Mesendoderm (in vitro differentiated cells): ENCODE measurements at regions not wholly inside any gene's neighbourhood (a gene's known extent, or its start where the extent isn't known, plus 50 kb on each side); places are given as distances from the start of the nearest gene placed in this dataset.
A peak's percentile ranks its signal among the peaks of the same experiment; 100 is the strongest.

Source experiments
- DNase-seq: peaks from one replicate; pipeline ENCODE4 v3.0.0; 2013
- H2AK5ac ChIP-seq: 2 replicates; pipeline ENCODE4 v1.6.1; 2013; ENCODE audit warnings: low read length, inconsistent platforms
- H2BK120ac ChIP-seq: 2 replicates; pipeline ENCODE4 v1.6.1; 2013; ENCODE audit warnings: low read depth, mild to moderate bottlenecking, low read length, moderate library complexity, mixed read lengths
- H2BK15ac ChIP-seq: replicated peaks from 2 replicates; pipeline ENCODE4 v1.6.1; 2013; ENCODE audit warnings: low read depth, mild to moderate bottlenecking, moderate library complexity
- H2BK5ac ChIP-seq: 2 replicates; pipeline ENCODE4 v1.6.1; 2013; ENCODE audit warnings: low read length, inconsistent platforms
- H3K18ac ChIP-seq: 2 replicates; pipeline ENCODE4 v1.6.1; 2013; ENCODE audit warnings: mild to moderate bottlenecking, low read length, mixed read lengths
- H3K23ac ChIP-seq: one replicate; pipeline ENCODE4 v1.6.1; 2013; ENCODE audit warnings: low read length
- H3K27ac ChIP-seq: 2 replicates; pipeline ENCODE4 v1.5.1; 2013; ENCODE audit warnings: low read depth, mild to moderate bottlenecking, inconsistent platforms, low read length, moderate library complexity
- H3K27me3 ChIP-seq: 2 replicates; pipeline ENCODE4 v1.6.1; 2013; ENCODE audit warnings: low read length, control low read depth, mild to moderate bottlenecking, inconsistent platforms; ENCODE audit not compliant: insufficient read depth, poor library complexity
- H3K36me3 ChIP-seq: 2 replicates; pipeline ENCODE4 v1.6.1; 2013; ENCODE audit warnings: low read length, inconsistent platforms; ENCODE audit not compliant: control insufficient read depth, insufficient read depth
- H3K4ac ChIP-seq: one replicate; pipeline ENCODE4 v1.6.1; 2013; ENCODE audit warnings: low read depth, mild to moderate bottlenecking, low read length, moderate library complexity
- H3K4me1 ChIP-seq: 2 replicates; pipeline ENCODE4 v1.6.1; 2013; ENCODE audit warnings: low read depth, low read length, inconsistent platforms; ENCODE audit not compliant: control insufficient read depth
- H3K4me2 ChIP-seq: 2 replicates; pipeline ENCODE4 v1.6.1; 2013; ENCODE audit warnings: low read length
- H3K4me3 ChIP-seq: 2 replicates; pipeline ENCODE4 v1.5.1; 2013; ENCODE audit warnings: mild to moderate bottlenecking, low read length
- H3K56ac ChIP-seq: one replicate; pipeline ENCODE4 v1.6.1; 2013; ENCODE audit warnings: low read length
- H3K79me1 ChIP-seq: 2 replicates; pipeline ENCODE4 v1.6.1; 2013; ENCODE audit warnings: low read length, inconsistent platforms
- H3K79me2 ChIP-seq: 2 replicates; pipeline ENCODE4 v1.6.1; 2013; ENCODE audit warnings: mild to moderate bottlenecking, low read length; ENCODE audit not compliant: control insufficient read depth, insufficient read depth
- H3K9ac ChIP-seq: 2 replicates; pipeline ENCODE4 v1.6.1; 2013; ENCODE audit warnings: low read length, inconsistent platforms
- H4K5ac ChIP-seq: one replicate; pipeline ENCODE4 v1.6.1; 2013; ENCODE audit warnings: low read length
- H4K8ac ChIP-seq: one replicate; pipeline ENCODE4 v1.6.1; 2013; ENCODE audit warnings: low read depth, mild to moderate bottlenecking, control low read depth, low read length, moderate library complexity
- WGBS: extraction: QIAGEN DNeasy Blood & Tissue Kit; methylation state at CpG from one replicate; pipeline ENCODE4 v1.1.7; 2013; ENCODE audit warnings: low lambda C conversion rate, missing lambda C conversion rate; ENCODE audit not compliant: insufficient coverage; ENCODE audit errors: extremely low coverage; 5-methylcytosine and 5-hydroxymethylcytosine counted together

DNA sequence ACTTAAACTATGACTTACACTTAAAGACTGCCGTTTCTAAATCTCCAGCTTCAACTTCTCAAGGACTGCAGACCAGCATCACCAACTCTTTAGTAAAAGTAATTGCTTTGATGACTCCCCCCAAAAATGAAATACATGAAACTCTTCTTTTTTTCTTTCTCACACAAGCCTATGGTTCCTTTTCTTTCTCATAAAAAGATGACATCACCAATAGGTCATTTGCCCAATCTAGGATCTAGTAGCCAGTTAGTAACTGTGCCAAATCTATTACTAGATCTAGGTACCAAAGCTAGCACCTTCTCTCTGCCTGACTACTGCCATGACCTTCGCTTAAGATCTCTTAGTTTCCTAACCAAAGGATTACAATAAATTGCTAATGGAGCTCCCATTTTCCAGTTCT is 1266.0 kb upstream of the ADGRL4 start:
- no peak overlapping the region for H3K27ac ChIP-seq
- no CpG with 5 or more reads among the region's 2 CpGs for WGBS
- H2BK15ac ChIP-seq: no peak overlapping the region
- no peak overlapping the region for H3K9ac ChIP-seq
- H3K56ac ChIP-seq: no peak overlapping the region
- no peak for DNase-seq
- no peak overlapping the region for H2AK5ac ChIP-seq
- no peak overlapping the region for H4K5ac ChIP-seq
- H2BK5ac ChIP-seq: no peak overlapping the region
- H3K36me3 ChIP-seq: no peaks in the 10 kb centered on the region
- no peak overlapping the region for H4K8ac ChIP-seq
- H3K23ac ChIP-seq: no peak overlapping the region
- H3K79me1 ChIP-seq: no peaks in the 10 kb centered on the region
- no peaks in the 10 kb centered on the region for H3K27me3 ChIP-seq
- no peak overlapping the region for H3K4ac ChIP-seq
- no peak overlapping the region for H3K4me3 ChIP-seq
- H3K79me2 ChIP-seq: no peaks in the 10 kb centered on the region
- H3K4me1 ChIP-seq: no peaks in the 10 kb centered on the region
- H3K18ac ChIP-seq: no peak overlapping the region
- H3K4me2 ChIP-seq: no peak overlapping the region
- no peak overlapping the region for H2BK120ac ChIP-seq

DNA sequence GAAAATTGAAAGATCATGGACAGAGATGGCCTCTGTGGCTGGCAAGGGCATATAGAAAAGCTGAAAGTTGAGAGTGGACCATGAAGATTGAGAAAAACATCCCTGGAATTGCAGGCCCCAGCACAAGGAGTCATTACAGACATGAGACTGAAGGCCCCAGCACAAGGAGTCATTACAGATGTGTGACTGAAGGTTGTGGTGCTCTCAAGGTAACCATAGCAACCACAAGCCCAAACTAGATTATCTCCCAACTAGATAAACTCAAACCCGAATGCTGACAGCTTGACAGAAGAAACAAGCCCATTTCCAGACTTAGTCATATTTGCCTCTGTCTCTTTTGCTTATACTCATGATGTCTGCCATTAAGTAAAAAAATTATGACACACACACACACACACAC is 1252.1 kb upstream of the ADGRL4 start:
- no peak overlapping the region for H2BK15ac ChIP-seq
- H2BK120ac ChIP-seq: no peak overlapping the region
- H3K27me3 ChIP-seq: no peaks in the 10 kb centered on the region
- H3K4me1 ChIP-seq: no peaks in the 10 kb centered on the region
- H3K56ac ChIP-seq: no peak overlapping the region
- H4K5ac ChIP-seq: no peak overlapping the region
- no peaks in the 10 kb centered on the region for H3K79me1 ChIP-seq
- H3K27ac ChIP-seq: no peak overlapping the region
- H3K18ac ChIP-seq: no peak overlapping the region
- H3K4me3 ChIP-seq: no peak overlapping the region
- H2BK5ac ChIP-seq: no peak overlapping the region
- H3K4ac ChIP-seq: no peak overlapping the region
- peak; percentile 75 for DNase-seq
- no peak overlapping the region for H4K8ac ChIP-seq
- no peak overlapping the region for H3K9ac ChIP-seq
- no peak overlapping the region for H3K23ac ChIP-seq
- WGBS: no CpG with 5 or more reads among the region's 1 CpG
- no peak overlapping the region for H3K4me2 ChIP-seq
- no peak overlapping the region for H2AK5ac ChIP-seq
- H3K79me2 ChIP-seq: no peaks in the 10 kb centered on the region
- no peaks in the 10 kb centered on the region for H3K36me3 ChIP-seq

DNA sequence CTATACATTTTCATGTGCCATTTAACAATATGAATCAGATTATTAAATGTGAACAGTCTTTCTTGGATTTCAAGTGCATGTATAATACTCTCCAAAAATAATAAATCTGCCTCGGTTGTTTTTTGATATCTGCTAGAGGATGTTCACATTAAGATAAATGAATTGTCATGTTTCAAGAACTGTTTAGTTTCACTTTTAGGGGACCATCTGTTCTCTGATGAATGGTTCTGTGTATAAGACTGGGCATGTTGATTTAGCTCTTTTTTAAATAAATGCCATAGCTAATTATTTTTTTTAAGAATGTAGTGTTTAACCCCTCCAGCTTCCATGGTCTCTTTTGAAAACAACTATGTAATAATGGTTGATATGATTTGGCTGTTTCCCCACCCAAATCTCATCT is 1245.1 kb upstream of the ADGRL4 start:
- Histone ChIP-seq H3K18ac (no peak overlapping the region), H3K36me3 (no peaks in the 10 kb centered on the region), H2BK15ac (no peak overlapping the region), H3K4me2 (no peak overlapping the region), H3K27ac (no peak overlapping the region), H3K9ac (no peak overlapping the region), H2BK5ac (no peak overlapping the region), H3K79me1 (no peaks in the 10 kb centered on the region), H3K79me2 (no peaks in the 10 kb centered on the region), H4K8ac (no peak overlapping the region), H3K56ac (no peak overlapping the region), H3K23ac (no peak overlapping the region), H4K5ac (no peak overlapping the region), H3K4me3 (no peak overlapping the region), H2BK120ac (no peak overlapping the region), H2AK5ac (no peak overlapping the region), H3K4ac (no peak overlapping the region), H3K27me3 (no peaks in the 10 kb centered on the region), H3K4me1 (no peaks in the 10 kb centered on the region)
- DNase-seq: no peak
- no CpG with 5 or more reads among the region's 1 CpG for WGBS

DNA sequence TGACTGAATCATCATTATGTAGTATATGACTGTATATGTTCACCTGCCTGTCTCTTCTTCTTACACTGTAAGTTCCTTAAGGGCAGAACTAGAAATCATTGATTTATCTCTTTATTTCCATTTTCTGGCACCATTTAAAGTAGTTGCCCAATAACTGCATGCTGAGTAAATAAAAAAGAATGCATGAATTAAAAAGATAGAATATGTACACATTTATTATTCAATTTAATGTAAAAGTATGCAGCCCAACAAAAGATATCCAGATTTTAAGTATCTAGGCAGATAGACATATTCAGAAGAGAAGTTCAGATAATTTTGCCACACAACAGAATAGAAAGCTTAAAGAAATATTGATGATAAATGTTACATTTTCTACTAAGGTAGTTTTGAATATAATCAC is 1244.6 kb upstream of the ADGRL4 start:
- Histone ChIP-seq H3K4me3 (no peak overlapping the region), H2BK120ac (no peak overlapping the region), H3K23ac (no peak overlapping the region), H3K4me1 (no peaks in the 10 kb centered on the region), H3K4ac (no peak overlapping the region), H4K5ac (no peak overlapping the region), H3K56ac (no peak overlapping the region), H2BK5ac (no peak overlapping the region), H3K27ac (no peak overlapping the region), H4K8ac (no peak overlapping the region), H3K18ac (no peak overlapping the region), H3K79me2 (no peaks in the 10 kb centered on the region), H3K79me1 (no peaks in the 10 kb centered on the region), H3K27me3 (no peaks in the 10 kb centered on the region), H2AK5ac (no peak overlapping the region), H3K9ac (no peak overlapping the region), H2BK15ac (no peak overlapping the region), H3K4me2 (no peak overlapping the region), H3K36me3 (no peaks in the 10 kb centered on the region)
- no peak for DNase-seq

DNA sequence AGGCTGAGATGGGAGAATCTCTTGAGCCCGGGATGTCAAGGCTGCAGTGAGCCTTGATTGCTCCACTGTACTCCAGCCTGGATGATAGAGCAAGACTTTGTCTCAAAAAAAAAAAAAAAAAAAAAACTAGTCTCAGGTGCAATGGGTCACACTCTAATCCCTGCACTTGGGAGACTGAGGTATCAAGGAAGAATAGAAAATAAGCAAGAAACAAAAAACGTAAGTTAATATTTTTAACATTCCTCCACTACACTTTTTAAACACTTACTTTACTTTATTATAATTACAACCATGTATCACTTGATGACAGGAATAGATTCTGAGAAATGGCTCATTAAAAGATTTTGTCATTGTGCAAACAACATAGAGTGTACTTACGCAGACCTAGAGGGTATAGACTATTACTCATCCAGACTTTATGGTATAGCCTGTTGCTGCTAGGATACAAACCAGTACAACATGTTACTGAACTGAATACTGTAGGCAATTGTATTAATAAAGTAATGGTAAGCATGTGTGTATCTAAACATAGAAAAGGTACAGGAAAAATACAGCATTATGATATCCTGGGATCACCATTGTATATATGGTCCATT is 1244.1 kb upstream of the ADGRL4 start:
- no peak overlapping the region for H3K27ac ChIP-seq
- no peak overlapping the region for H2BK15ac ChIP-seq
- H2BK5ac ChIP-seq: no peak overlapping the region
- H4K8ac ChIP-seq: no peak overlapping the region
- H3K79me1 ChIP-seq: no peaks in the 10 kb centered on the region
- H4K5ac ChIP-seq: no peak overlapping the region
- no peak overlapping the region for H3K23ac ChIP-seq
- H3K27me3 ChIP-seq: no peaks in the 10 kb centered on the region
- H3K79me2 ChIP-seq: no peaks in the 10 kb centered on the region
- no peak overlapping the region for H2BK120ac ChIP-seq
- no peaks in the 10 kb centered on the region for H3K4me1 ChIP-seq
- no peak overlapping the region for H2AK5ac ChIP-seq
- no peaks in the 10 kb centered on the region for H3K36me3 ChIP-seq
- no peak overlapping the region for H3K18ac ChIP-seq
- H3K9ac ChIP-seq: no peak overlapping the region
- no peak overlapping the region for H3K4ac ChIP-seq
- no peak overlapping the region for H3K4me3 ChIP-seq
- no peak for DNase-seq
- H3K56ac ChIP-seq: no peak overlapping the region
- 100% methylated on average over 1 of the region's 3 CpGs for WGBS
- no peak overlapping the region for H3K4me2 ChIP-seq

DNA sequence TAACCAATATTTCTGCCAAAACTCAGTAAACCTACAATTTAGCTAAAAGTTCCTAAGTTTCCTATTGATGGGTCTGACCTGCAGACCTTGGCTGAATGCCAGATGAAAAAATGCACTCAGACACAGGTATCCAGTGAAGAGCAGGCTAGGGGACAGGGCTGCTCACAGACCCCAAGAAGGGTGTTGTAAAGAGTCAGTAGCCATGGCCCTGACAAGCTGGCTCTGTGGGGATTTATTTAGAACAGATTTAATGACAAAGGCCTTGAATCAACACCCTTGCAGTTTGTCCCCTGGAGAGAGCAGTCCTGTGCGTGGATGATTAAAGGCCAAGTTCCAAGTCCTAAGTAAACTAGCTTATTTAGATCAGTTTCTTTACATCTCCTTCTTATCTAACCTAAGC is 1243.2 kb upstream of the ADGRL4 start:
- no peak overlapping the region for H3K4me3 ChIP-seq
- no peak overlapping the region for H4K5ac ChIP-seq

More for the DNA sequence above, 1243.2 kb upstream of the ADGRL4 start:
- Histone ChIP-seq H3K4ac (no peak overlapping the region), H3K9ac (no peak overlapping the region), H3K79me2 (no peaks in the 10 kb centered on the region), H3K56ac (no peak overlapping the region), H2BK5ac (no peak overlapping the region), H2AK5ac (no peak overlapping the region), H3K36me3 (no peaks in the 10 kb centered on the region), H2BK15ac (no peak overlapping the region), H3K27me3 (no peaks in the 10 kb centered on the region), H2BK120ac (no peak overlapping the region), H4K8ac (no peak overlapping the region), H3K79me1 (no peaks in the 10 kb centered on the region), H3K18ac (no peak overlapping the region), H3K4me2 (no peak overlapping the region), H3K27ac (no peak overlapping the region), H3K4me1 (no peaks in the 10 kb centered on the region), H3K23ac (no peak overlapping the region)
- peak; percentile 25 for DNase-seq
- no CpG with 5 or more reads among the region's 1 CpG for WGBS
